ENCODE measurements at regions not wholly inside any gene's neighbourhood (a gene's known extent, or its start where the extent isn't known, plus 50 kb on each side); places are given as distances from the start of the nearest gene placed in this dataset.

DNA sequence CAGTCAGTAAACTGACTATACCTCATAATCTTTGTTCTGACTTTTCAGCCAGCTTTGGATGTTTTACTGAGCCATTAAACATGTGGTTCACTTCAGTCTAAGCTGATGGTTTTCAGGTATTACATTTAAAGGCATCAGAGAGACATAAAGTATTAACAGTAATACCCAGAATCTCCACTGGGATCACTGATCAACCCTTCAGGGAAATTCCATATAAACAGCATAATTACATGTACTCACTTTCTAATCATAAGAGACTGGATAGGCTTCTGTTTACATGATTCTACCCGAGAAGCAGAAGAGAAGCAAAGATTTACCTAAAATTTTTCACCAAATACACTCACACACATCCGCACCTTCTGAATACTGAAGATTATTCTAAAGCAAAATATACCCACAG, 186.7 kb upstream of the FREM1 start:
- Histone ChIP-seq H3K27me3 (replicated peaks; ENCODE audit: insufficient read depth, low read depth, low read length, poor library complexity) (no peaks in the 10 kb centered on the region), H3K4me3 (ENCODE audit: low read depth, low read length, poor library complexity, severe bottlenecking) (no peak overlapping the region), H3K4me1 (ENCODE audit: insufficient read depth, low read length, poor library complexity, severe bottlenecking) (no peaks in the 10 kb centered on the region), H3K36me3 (ENCODE audit: insufficient read depth, low read length, poor library complexity, severe bottlenecking) (no peaks in the 10 kb centered on the region), H3K9me3 (ENCODE audit: low read depth, low read length, poor library complexity, severe bottlenecking) (no peaks in the 10 kb centered on the region), H3K27ac (ENCODE audit: low read depth, low read length, poor library complexity, severe bottlenecking) (no peak overlapping the region)
- DNase-seq (ENCODE audit: low spot score): no peak
- intact Hi-C loops (cut with micrococcal nuclease; ENCODE audit: unreplicated experiment): no loop called here
- no TSS peak for BruUV-seq (replicated peaks)
- CTCF ChIA-PET: no interaction called here
- TF ChIP-seq, protein P1, sequence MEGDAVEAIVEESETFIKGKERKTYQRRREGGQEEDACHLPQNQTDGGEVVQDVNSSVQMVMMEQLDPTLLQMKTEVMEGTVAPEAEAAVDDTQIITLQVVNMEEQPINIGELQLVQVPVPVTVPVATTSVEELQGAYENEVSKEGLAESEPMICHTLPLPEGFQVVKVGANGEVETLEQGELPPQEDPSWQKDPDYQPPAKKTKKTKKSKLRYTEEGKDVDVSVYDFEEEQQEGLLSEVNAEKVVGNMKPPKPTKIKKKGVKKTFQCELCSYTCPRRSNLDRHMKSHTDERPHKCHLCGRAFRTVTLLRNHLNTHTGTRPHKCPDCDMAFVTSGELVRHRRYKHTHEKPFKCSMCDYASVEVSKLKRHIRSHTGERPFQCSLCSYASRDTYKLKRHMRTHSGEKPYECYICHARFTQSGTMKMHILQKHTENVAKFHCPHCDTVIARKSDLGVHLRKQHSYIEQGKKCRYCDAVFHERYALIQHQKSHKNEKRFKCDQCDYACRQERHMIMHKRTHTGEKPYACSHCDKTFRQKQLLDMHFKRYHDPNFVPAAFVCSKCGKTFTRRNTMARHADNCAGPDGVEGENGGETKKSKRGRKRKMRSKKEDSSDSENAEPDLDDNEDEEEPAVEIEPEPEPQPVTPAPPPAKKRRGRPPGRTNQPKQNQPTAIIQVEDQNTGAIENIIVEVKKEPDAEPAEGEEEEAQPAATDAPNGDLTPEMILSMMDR (conservative IDR thresholded peaks at IDR 0.05; ENCODE audit: low read depth, low read length): no peak
- no peak for TF ChIP-seq EZH2 (IDR thresholded peaks at IDR 0.05; ENCODE audit: borderline replicate concordance, low read depth, low read length, poor library complexity, severe bottlenecking)
- POLR2A ChIA-PET (ENCODE audit: low non-redundant PET): no interaction called here

DNA sequence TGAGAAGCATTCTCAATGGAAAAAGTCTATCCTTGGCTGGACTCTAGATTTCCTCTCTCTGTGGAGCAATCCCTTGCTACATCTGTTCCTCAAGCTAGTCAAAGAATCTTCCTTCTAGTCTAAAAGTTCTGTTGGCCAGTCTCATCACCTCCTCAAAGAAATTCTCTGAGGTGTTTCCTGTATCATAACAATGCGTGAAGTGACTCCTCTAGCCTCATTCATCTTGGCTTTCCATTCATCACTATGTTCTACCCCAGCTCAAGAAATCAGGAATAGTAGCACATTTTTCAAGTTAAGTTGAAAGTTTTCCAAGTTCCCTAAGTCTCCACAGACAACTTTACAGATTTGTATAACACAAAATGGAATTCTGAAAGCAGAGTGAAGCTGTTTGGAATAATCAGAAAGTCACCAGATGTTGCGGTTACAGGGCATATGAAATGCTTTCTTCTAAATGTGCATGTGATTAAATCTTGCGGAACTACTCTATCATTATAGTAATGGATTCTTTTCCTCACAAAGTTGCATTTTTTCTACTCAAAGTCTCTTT, 176.6 kb upstream of the FREM1 start:
- Histone ChIP-seq H3K9me3 (ENCODE audit: low read depth, low read length, poor library complexity, severe bottlenecking) (no peaks in the 10 kb centered on the region), H3K27ac (ENCODE audit: low read depth, low read length, poor library complexity, severe bottlenecking) (no peak overlapping the region), H3K4me1 (ENCODE audit: insufficient read depth, low read length, poor library complexity, severe bottlenecking) (no peaks in the 10 kb centered on the region), H3K27me3 (replicated peaks; ENCODE audit: insufficient read depth, low read depth, low read length, poor library complexity) (no peaks in the 10 kb centered on the region), H3K4me3 (ENCODE audit: low read depth, low read length, poor library complexity, severe bottlenecking) (no peak overlapping the region), H3K36me3 (ENCODE audit: insufficient read depth, low read length, poor library complexity, severe bottlenecking) (no peaks in the 10 kb centered on the region)
- DNase-seq (ENCODE audit: low spot score): no peak
- TF ChIP-seq, protein P1 (conservative IDR thresholded peaks at IDR 0.05; ENCODE audit: low read depth, low read length): no peak
- TF ChIP-seq EZH2 (IDR thresholded peaks at IDR 0.05; ENCODE audit: borderline replicate concordance, low read depth, low read length, poor library complexity, severe bottlenecking): no peak
- ChIA-PET CTCF (no interaction called here), POLR2A (ENCODE audit: low non-redundant PET) (no interaction called here)
- intact Hi-C loops (cut with micrococcal nuclease; ENCODE audit: unreplicated experiment): no loop called here
- BruUV-seq (replicated peaks): no TSS peak

DNA sequence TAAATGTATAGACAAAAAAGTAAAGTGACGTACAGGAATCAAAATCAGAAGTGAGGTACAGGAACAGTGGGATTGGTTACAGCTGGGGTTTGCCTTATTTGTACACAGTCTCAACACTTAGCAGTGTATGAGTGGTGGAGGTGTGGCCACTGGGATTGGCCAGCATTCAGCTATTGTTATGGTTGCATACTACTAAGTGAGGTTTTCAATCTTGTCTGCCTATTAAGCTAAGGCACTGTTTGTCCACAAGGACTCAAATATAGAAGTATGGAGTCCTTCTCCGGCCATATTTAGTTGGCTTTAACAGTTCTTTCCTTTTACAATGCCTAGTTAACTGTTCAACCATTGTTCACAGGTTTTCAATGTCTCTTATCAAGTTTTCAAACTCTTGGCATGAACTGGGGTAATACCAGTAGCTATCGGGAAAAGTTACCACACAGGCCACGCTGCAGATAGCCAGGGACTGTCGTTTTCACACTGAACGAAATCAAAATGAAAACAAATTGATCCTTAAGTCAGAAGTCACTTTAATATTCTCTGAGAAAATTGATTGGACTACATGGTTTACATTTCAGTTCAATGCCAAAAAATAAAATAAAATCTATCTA, 176.0 kb upstream of the FREM1 start:
- intact Hi-C loops (cut with micrococcal nuclease; ENCODE audit: unreplicated experiment): no loop called here
- no peak overlapping the region for H3K27ac ChIP-seq (ENCODE audit: low read depth, low read length, poor library complexity, severe bottlenecking)
- no peak for DNase-seq (ENCODE audit: low spot score)
- ChIA-PET POLR2A (ENCODE audit: low non-redundant PET) (no interaction called here), CTCF (no interaction called here)
- H3K27me3 ChIP-seq (replicated peaks; ENCODE audit: insufficient read depth, low read depth, low read length, poor library complexity): no peaks in the 10 kb centered on the region
- H3K4me1 ChIP-seq (ENCODE audit: insufficient read depth, low read length, poor library complexity, severe bottlenecking): no peaks in the 10 kb centered on the region
- no peaks in the 10 kb centered on the region for H3K36me3 ChIP-seq (ENCODE audit: insufficient read depth, low read length, poor library complexity, severe bottlenecking)
- TF ChIP-seq EZH2 (IDR thresholded peaks at IDR 0.05; ENCODE audit: borderline replicate concordance, low read depth, low read length, poor library complexity, severe bottlenecking): no peak
- TF ChIP-seq, protein P1 (conservative IDR thresholded peaks at IDR 0.05; ENCODE audit: low read depth, low read length): no peak
- no TSS peak for BruUV-seq (replicated peaks)
- H3K9me3 ChIP-seq (ENCODE audit: low read depth, low read length, poor library complexity, severe bottlenecking): no peaks in the 10 kb centered on the region
- no peak overlapping the region for H3K4me3 ChIP-seq (ENCODE audit: low read depth, low read length, poor library complexity, severe bottlenecking)

Measured in A673 (cell line).